Activated naive CD4-positive, alpha-beta T cell treated with anti-CD3 and anti-CD28 coated beads for 36 hours (primary cell): ENCODE measurements at regions not wholly inside any gene's neighbourhood (a gene's known extent, or its start where the extent isn't known, plus 50 kb on each side); places are given as distances from the start of the nearest gene placed in this dataset.

ENCODE experiments used
- CTCF ChIA-PET: fragments of 350-600 bp; sonication (Branson Sonifier 250); formaldehyde crosslinking; loops from one replicate; lab custom pipeline; 2021; ENCODE audit warnings: antibody characterized with exemption; lab: Charles Lee
- DNase-seq: peaks from one replicate; pipeline ENCODE4 v3.0.0-alpha.2; 2020
- H3K27ac Mint-ChIP-seq: one replicate; pipeline ENCODE4 v1.8.0; 2021; ENCODE audit warnings: mild to moderate bottlenecking, mixed read lengths
- H3K27me3 Mint-ChIP-seq: one replicate; pipeline ENCODE4 v1.8.0; 2021; ENCODE audit warnings: low read depth, mixed read lengths
- H3K36me3 Mint-ChIP-seq: one replicate; pipeline ENCODE4 v1.8.0; 2021; ENCODE audit warnings: low read depth, mixed read lengths
- H3K4me1 Mint-ChIP-seq: one replicate; pipeline ENCODE4 v1.8.0; 2021; ENCODE audit warnings: low read depth, mixed read lengths
- H3K4me3 Mint-ChIP-seq: one replicate; pipeline ENCODE4 v1.8.0; 2021; ENCODE audit warnings: mild to moderate bottlenecking, moderate library complexity, mixed read lengths
- H3K9me3 Mint-ChIP-seq: one replicate; pipeline ENCODE4 v1.8.0; 2021; ENCODE audit warnings: mixed read lengths
- intact Hi-C: fragments of 100-400 bp; cut with micrococcal nuclease; formaldehyde crosslinking; loops from one replicate; pipeline ENCODE4 v1.15.1; 2023

GRCh38 chr1:218783131-218783530 is 390.5 kb upstream of the LYPLAL1 start:
- intact Hi-C loops = no loop called here
- Mint-ChIP-seq H3K27me3 (no peaks in the 10 kb centered on the region), H3K9me3 (peaks cover 2% of the 10 kb centered on the region), H3K36me3 (no peaks in the 10 kb centered on the region), H3K4me3 (no peak overlapping the region), H3K4me1 (no peaks in the 10 kb centered on the region), H3K27ac (no peak overlapping the region)
- CTCF ChIA-PET = no interaction called here
- DNase-seq = no peak

- CTCF ChIA-PET = no interaction called here
- intact Hi-C loops = no loop called here
- Mint-ChIP-seq H3K9me3 (peaks cover 3% of the 10 kb centered on the region), H3K4me3 (no peak overlapping the region), H3K27me3 (no peaks in the 10 kb centered on the region), H3K27ac (no peak overlapping the region), H3K36me3 (no peaks in the 10 kb centered on the region), H3K4me1 (no peaks in the 10 kb centered on the region)
- no peak for DNase-seq
These were observed 389.8 kb upstream of the LYPLAL1 start for GRCh38 chr1:218783916-218784315.

GRCh38 chr1:218785928-218786327 is 387.8 kb upstream of the LYPLAL1 start:
- CTCF ChIA-PET = no interaction called here
- Mint-ChIP-seq H3K4me1 (no peaks in the 10 kb centered on the region), H3K27ac (no peak overlapping the region), H3K27me3 (no peaks in the 10 kb centered on the region), H3K36me3 (no peaks in the 10 kb centered on the region), H3K4me3 (no peak overlapping the region), H3K9me3 (peaks cover 5% of the 10 kb centered on the region)
- no peak for DNase-seq
- intact Hi-C loops = no loop called here

DNA sequence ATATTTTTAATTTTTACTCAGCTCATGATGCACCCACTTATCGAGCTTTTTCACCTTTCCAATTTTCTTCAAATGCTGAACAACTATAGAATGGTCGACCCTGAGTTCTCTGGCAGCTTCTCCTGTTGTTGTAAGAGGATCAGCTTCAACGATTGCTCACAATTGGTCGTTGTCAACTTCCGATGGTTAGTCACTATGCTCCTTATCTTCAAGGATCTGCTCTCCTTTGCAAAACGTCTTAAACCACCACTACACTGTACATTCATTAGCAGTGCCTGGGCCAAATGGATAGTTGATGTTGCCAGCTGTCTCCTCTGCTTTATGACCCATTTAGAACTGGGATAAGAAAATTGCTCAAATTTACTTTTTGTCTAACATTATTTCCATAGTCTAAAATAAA is 385.9 kb upstream of the LYPLAL1 start:
- intact Hi-C loops = no loop called here
- Mint-ChIP-seq H3K27ac (no peak overlapping the region), H3K9me3 (peaks cover 3% of the 10 kb centered on the region), H3K27me3 (no peaks in the 10 kb centered on the region), H3K4me1 (no peaks in the 10 kb centered on the region), H3K4me3 (no peak overlapping the region), H3K36me3 (no peaks in the 10 kb centered on the region)
- DNase-seq = no peak
- CTCF ChIA-PET = no interaction called here

DNA sequence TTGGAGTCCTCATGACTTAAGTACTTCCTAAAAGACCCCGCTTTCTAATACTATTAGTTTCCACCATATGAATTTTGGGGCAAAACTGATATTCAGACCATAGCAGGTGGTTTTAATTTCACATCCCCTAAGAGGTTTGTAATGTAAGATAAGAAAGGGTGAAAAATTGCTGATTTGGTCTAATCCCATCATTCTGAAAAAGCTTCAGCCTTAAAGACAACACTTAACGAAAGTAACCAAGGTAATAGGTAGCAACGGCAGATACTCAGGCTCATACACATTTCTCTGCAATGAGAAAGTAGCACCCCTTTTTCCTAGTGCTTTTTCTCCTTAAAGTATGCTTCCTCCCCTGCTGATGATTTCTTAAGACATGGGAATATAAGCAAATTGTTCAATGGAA is 376.9 kb upstream of the LYPLAL1 start:
- H3K36me3 Mint-ChIP-seq = no peaks in the 10 kb centered on the region
- no peak overlapping the region for H3K4me3 Mint-ChIP-seq
- intact Hi-C loops = no loop called here
- H3K27ac Mint-ChIP-seq = no peak overlapping the region
- CTCF ChIA-PET = no interaction called here
- H3K27me3 Mint-ChIP-seq = no peaks in the 10 kb centered on the region
- no peaks in the 10 kb centered on the region for H3K9me3 Mint-ChIP-seq
- no peaks in the 10 kb centered on the region for H3K4me1 Mint-ChIP-seq
- no peak for DNase-seq

GRCh38 chr1:218802799-218803198 is 370.9 kb upstream of the LYPLAL1 start:
- H3K36me3 Mint-ChIP-seq = no peaks in the 10 kb centered on the region
- intact Hi-C loops = no loop called here
- CTCF ChIA-PET = no interaction called here

GRCh38 chr1:218803351-218803997 is 370.2 kb upstream of the LYPLAL1 start:
- H3K4me1 Mint-ChIP-seq = no peaks in the 10 kb centered on the region
- CTCF ChIA-PET = no interaction called here

More at GRCh38 chr1:218802799-218803198, 370.9 kb upstream of the LYPLAL1 start:
- no peaks in the 10 kb centered on the region for H3K4me1 Mint-ChIP-seq
- H3K27ac Mint-ChIP-seq = no peak overlapping the region
- H3K27me3 Mint-ChIP-seq = no peaks in the 10 kb centered on the region
- no peak for DNase-seq
- H3K4me3 Mint-ChIP-seq = no peak overlapping the region
- peaks cover 1% of the 10 kb centered on the region for H3K9me3 Mint-ChIP-seq

GRCh38 chr1:218804014-218804785 is 369.5 kb upstream of the LYPLAL1 start:
- H3K4me1 Mint-ChIP-seq = no peaks in the 10 kb centered on the region
- CTCF ChIA-PET = no interaction called here
- H3K9me3 Mint-ChIP-seq = peaks cover 1% of the 10 kb centered on the region
- no peak overlapping the region for H3K4me3 Mint-ChIP-seq
- intact Hi-C loops = no loop called here
- no peak for DNase-seq
- H3K36me3 Mint-ChIP-seq = no peaks in the 10 kb centered on the region
- H3K27me3 Mint-ChIP-seq = no peaks in the 10 kb centered on the region
- H3K27ac Mint-ChIP-seq = no peak overlapping the region

More at GRCh38 chr1:218803351-218803997, 370.2 kb upstream of the LYPLAL1 start:
- peaks cover 1% of the 10 kb centered on the region for H3K9me3 Mint-ChIP-seq
- no peak overlapping the region for H3K4me3 Mint-ChIP-seq
- no peak overlapping the region for H3K27ac Mint-ChIP-seq
- H3K36me3 Mint-ChIP-seq = no peaks in the 10 kb centered on the region
- intact Hi-C loops = no loop called here
- DNase-seq = no peak
- no peaks in the 10 kb centered on the region for H3K27me3 Mint-ChIP-seq

- CTCF ChIA-PET = no interaction called here
- H3K9me3 Mint-ChIP-seq = no peaks in the 10 kb centered on the region
These were observed 364.6 kb upstream of the LYPLAL1 start for GRCh38 chr1:218809061-218809460.

DNA sequence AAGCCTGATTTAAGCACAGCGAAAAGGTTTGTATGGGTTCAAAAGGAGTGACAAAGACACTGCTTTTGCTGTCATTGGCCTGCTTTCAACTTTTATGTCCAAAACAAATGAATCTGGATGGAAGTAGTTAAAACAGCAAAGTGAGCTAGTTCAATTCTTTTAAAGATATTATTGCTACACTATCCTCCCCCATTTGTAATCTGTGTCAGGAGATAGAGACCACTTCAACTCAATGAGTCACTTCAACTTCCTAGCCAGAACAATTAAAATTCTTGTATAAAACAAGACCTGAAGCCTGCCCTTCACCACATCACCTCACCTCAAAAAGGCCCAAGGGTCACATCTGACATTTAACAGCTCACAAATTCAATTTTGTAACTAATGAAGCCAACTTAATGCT is 364.1 kb upstream of the LYPLAL1 start:
- Mint-ChIP-seq H3K9me3 (no peaks in the 10 kb centered on the region), H3K36me3 (no peaks in the 10 kb centered on the region), H3K27ac (no peak overlapping the region), H3K4me1 (no peaks in the 10 kb centered on the region), H3K27me3 (no peaks in the 10 kb centered on the region), H3K4me3 (no peak overlapping the region)
- CTCF ChIA-PET = interaction anchor here (0.6 kb wide), 1 partner anchor 614 kb away, joined by 3 read pairs; no protein-coding TSS in a partner anchor
- DNase-seq = no peak
- intact Hi-C loops = no loop called here

More at GRCh38 chr1:218809061-218809460, 364.6 kb upstream of the LYPLAL1 start:
- no peak overlapping the region for H3K4me3 Mint-ChIP-seq
- H3K4me1 Mint-ChIP-seq = no peaks in the 10 kb centered on the region
- no peaks in the 10 kb centered on the region for H3K27me3 Mint-ChIP-seq
- no peak for DNase-seq
- intact Hi-C loops = no loop called here
- no peak overlapping the region for H3K27ac Mint-ChIP-seq
- H3K36me3 Mint-ChIP-seq = no peaks in the 10 kb centered on the region

GRCh38 chr1:218810306-218810705 is 363.4 kb upstream of the LYPLAL1 start:
- H3K4me1 Mint-ChIP-seq = no peaks in the 10 kb centered on the region
- H3K4me3 Mint-ChIP-seq = no peak overlapping the region
- DNase-seq = no peak
- H3K9me3 Mint-ChIP-seq = no peaks in the 10 kb centered on the region
- no peak overlapping the region for H3K27ac Mint-ChIP-seq
- CTCF ChIA-PET = interaction anchor here (0.6 kb wide), 1 partner anchor 23 kb away, joined by 3 read pairs; no protein-coding TSS in a partner anchor
- intact Hi-C loops = no loop called here
- H3K27me3 Mint-ChIP-seq = no peaks in the 10 kb centered on the region
- no peaks in the 10 kb centered on the region for H3K36me3 Mint-ChIP-seq

- CTCF ChIA-PET = no interaction called here
- DNase-seq = no peak
- Mint-ChIP-seq H3K4me3 (no peak overlapping the region), H3K27ac (no peak overlapping the region), H3K9me3 (no peaks in the 10 kb centered on the region), H3K4me1 (no peaks in the 10 kb centered on the region), H3K27me3 (no peaks in the 10 kb centered on the region), H3K36me3 (no peaks in the 10 kb centered on the region)
- intact Hi-C loops = no loop called here
These were observed 362.2 kb upstream of the LYPLAL1 start for GRCh38 chr1:218811497-218811896.

- Mint-ChIP-seq H3K9me3 (no peaks in the 10 kb centered on the region), H3K27me3 (no peaks in the 10 kb centered on the region), H3K4me3 (no peak overlapping the region), H3K36me3 (no peaks in the 10 kb centered on the region), H3K27ac (no peak overlapping the region), H3K4me1 (no peaks in the 10 kb centered on the region)
- intact Hi-C loops = no loop called here
- no peak for DNase-seq
- CTCF ChIA-PET = no interaction called here
These were observed 361.3 kb upstream of the LYPLAL1 start for GRCh38 chr1:218812360-218812759.
